ENCODE measurements at regions not wholly inside any gene's neighbourhood (a gene's known extent, or its start where the extent isn't known, plus 50 kb on each side); places are given as distances from the start of the nearest gene placed in this dataset.

DNA sequence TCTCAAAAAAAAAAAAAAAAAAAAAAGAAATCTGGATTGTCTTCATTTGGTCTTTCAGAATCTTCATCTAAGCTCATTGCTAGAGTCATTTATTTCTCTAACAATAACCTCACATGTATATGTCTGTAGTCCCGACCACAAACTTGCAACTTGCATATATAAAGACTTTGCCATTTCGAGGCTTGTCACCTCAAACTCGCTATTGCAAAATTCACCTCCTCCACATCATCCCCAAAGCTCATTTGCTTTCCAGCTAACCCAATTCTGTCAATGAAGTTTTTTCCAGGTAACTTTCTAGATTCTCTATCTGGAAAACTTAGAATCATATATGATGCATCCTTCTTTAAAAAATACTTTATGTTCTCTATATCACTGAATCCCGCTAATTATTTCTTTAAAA, 393.2 kb upstream of the ATXN7L3B start:
- TF ChIP-seq, protein P1, sequence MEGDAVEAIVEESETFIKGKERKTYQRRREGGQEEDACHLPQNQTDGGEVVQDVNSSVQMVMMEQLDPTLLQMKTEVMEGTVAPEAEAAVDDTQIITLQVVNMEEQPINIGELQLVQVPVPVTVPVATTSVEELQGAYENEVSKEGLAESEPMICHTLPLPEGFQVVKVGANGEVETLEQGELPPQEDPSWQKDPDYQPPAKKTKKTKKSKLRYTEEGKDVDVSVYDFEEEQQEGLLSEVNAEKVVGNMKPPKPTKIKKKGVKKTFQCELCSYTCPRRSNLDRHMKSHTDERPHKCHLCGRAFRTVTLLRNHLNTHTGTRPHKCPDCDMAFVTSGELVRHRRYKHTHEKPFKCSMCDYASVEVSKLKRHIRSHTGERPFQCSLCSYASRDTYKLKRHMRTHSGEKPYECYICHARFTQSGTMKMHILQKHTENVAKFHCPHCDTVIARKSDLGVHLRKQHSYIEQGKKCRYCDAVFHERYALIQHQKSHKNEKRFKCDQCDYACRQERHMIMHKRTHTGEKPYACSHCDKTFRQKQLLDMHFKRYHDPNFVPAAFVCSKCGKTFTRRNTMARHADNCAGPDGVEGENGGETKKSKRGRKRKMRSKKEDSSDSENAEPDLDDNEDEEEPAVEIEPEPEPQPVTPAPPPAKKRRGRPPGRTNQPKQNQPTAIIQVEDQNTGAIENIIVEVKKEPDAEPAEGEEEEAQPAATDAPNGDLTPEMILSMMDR (conservative IDR thresholded peaks at IDR 0.05 in 1 of 2, IDR thresholded peaks at IDR 0.05 in 1 of 2; ENCODE audit: extremely low read depth in 1 of 2, insufficient read depth in 1 of 2, low read depth in 1 of 2, low read length in 2 of 2), result no peak
- TF ChIP-seq EZH2 (IDR thresholded peaks at IDR 0.05; ENCODE audit: borderline replicate concordance, low read length), result no peak
